AG09319 (cell line): ENCODE measurements at regions not wholly inside any gene's neighbourhood (a gene's known extent, or its start where the extent isn't known, plus 50 kb on each side); places are given as distances from the start of the nearest gene placed in this dataset.

Source experiments
- DNase-seq: peaks from one replicate; pipeline ENCODE4 v3.0.0-alpha.2; 2010; ENCODE audit warnings: low read depth; ENCODE audit errors: extremely low read depth
- CTCF ChIP-seq: IDR thresholded peaks from 2 replicates; pipeline ENCODE4 v1.5.1; 2011; ENCODE audit warnings: low read depth, mild to moderate bottlenecking, inconsistent platforms, low read length, moderate library complexity

- TF ChIP-seq CTCF, result no peak
- DNase-seq, result no peak
These were observed 58.1 kb upstream of the TPM4 start for GRCh38 chr19:16018106-16018755.

- no peak for TF ChIP-seq CTCF
- DNase-seq, result no peak
These were observed 57.3 kb upstream of the TPM4 start for GRCh38 chr19:16018801-16019551.

GRCh38 chr19:16019691-16020448 lies 56.4 kb upstream of the TPM4 start:
- DNase-seq, result no peak
- no peak for TF ChIP-seq CTCF

GRCh38 chr19:16021796-16022195 lies 54.5 kb upstream of the TPM4 start:
- no peak for TF ChIP-seq CTCF
- DNase-seq, result no peak

- no peak for TF ChIP-seq CTCF
- no peak for DNase-seq
These were observed 54.0 kb upstream of the TPM4 start for GRCh38 chr19:16022251-16022650.

GRCh38 chr19:16022681-16023080 lies 53.6 kb upstream of the TPM4 start:
- DNase-seq, result no peak
- TF ChIP-seq CTCF, result no peak
